ENCODE measurements at regions not wholly inside any gene's neighbourhood (a gene's known extent, or its start where the extent isn't known, plus 50 kb on each side); places are given as distances from the start of the nearest gene placed in this dataset.

GRCh38 chr15:70260580-70260979, 162.9 kb upstream of the TLE3 start:
- H3K4me3 ChIP-seq (ENCODE audit: low read length), result no peak overlapping the region
- no peak for DNase-seq (ENCODE audit: low read depth)
- TF ChIP-seq, protein P1, sequence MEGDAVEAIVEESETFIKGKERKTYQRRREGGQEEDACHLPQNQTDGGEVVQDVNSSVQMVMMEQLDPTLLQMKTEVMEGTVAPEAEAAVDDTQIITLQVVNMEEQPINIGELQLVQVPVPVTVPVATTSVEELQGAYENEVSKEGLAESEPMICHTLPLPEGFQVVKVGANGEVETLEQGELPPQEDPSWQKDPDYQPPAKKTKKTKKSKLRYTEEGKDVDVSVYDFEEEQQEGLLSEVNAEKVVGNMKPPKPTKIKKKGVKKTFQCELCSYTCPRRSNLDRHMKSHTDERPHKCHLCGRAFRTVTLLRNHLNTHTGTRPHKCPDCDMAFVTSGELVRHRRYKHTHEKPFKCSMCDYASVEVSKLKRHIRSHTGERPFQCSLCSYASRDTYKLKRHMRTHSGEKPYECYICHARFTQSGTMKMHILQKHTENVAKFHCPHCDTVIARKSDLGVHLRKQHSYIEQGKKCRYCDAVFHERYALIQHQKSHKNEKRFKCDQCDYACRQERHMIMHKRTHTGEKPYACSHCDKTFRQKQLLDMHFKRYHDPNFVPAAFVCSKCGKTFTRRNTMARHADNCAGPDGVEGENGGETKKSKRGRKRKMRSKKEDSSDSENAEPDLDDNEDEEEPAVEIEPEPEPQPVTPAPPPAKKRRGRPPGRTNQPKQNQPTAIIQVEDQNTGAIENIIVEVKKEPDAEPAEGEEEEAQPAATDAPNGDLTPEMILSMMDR (IDR thresholded peaks at IDR 0.05; ENCODE audit: insufficient read depth, low read depth, low read length, missing control alignments), result no peak

GRCh38 chr15:70259640-70260508, 162.2 kb upstream of the TLE3 start:
- no peak for DNase-seq (ENCODE audit: low read depth)
- H3K4me3 ChIP-seq (ENCODE audit: low read length), result no peak overlapping the region
- TF ChIP-seq, protein P1 (IDR thresholded peaks at IDR 0.05; ENCODE audit: insufficient read depth, low read depth, low read length, missing control alignments), result no peak

DNA sequence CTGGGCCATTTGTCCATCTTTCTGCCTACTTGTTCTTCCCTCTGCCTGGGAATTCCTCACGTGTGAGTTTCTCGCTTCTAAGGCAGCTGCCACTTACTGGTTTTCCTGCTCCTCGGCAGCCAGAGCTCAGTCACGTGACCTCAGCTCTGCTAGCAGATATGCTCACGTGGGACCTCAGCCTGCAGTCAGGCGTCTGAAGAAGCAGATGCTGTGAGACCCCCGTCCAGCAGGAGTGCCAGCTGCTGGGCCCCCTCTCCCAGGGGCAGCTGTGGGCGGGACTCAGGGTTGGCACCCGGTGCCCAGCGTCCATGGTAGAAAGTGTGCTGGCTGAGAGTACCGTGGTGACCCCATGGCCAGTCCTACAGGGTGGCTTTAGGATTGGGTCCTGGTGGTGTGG, 161.3 kb upstream of the TLE3 start:
- DNase-seq (ENCODE audit: low read depth), result peak; percentile 32
- H3K4me3 ChIP-seq (ENCODE audit: low read length), result no peak overlapping the region
- TF ChIP-seq, protein P1 (IDR thresholded peaks at IDR 0.05; ENCODE audit: insufficient read depth, low read depth, low read length, missing control alignments), result no peak

GRCh38 chr15:70258369-70259027, 160.8 kb upstream of the TLE3 start:
- no peak for DNase-seq (ENCODE audit: low read depth)
- H3K4me3 ChIP-seq (ENCODE audit: low read length), result no peak overlapping the region
- TF ChIP-seq, protein P1 (IDR thresholded peaks at IDR 0.05; ENCODE audit: insufficient read depth, low read depth, low read length, missing control alignments), result no peak

- no peak for DNase-seq (ENCODE audit: low read depth)
- TF ChIP-seq, protein P1 (IDR thresholded peaks at IDR 0.05; ENCODE audit: insufficient read depth, low read depth, low read length, missing control alignments), result no peak
- H3K4me3 ChIP-seq (ENCODE audit: low read length), result no peak overlapping the region
These were observed 160.0 kb upstream of the TLE3 start for GRCh38 chr15:70257573-70258248.

DNA sequence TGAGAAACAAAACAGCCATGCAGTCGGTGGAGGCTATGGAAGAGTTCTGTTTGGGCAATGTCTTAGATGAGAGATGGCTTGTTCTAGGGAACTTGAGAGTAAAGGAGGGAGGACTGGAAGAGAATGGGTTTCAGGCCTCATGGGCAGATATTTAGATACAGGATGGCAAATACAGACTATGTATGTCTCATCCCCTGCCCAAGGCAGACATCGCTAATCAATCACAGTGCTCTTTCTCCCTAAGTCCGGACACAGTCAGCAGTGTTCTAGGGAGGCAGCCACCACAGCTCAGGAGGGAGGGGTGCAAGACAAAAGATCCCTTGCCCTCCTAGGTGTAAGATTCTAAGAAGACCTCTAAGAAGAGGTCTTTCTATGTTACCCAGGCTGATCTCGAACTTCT, 159.3 kb upstream of the TLE3 start:
- TF ChIP-seq, protein P1 (IDR thresholded peaks at IDR 0.05; ENCODE audit: insufficient read depth, low read depth, low read length, missing control alignments), result no peak
- DNase-seq (ENCODE audit: low read depth), result no peak
- no peak overlapping the region for H3K4me3 ChIP-seq (ENCODE audit: low read length)

Data from epithelial cell of esophagus (primary cell).